ENCODE measurements at regions not wholly inside any gene's neighbourhood (a gene's known extent, or its start where the extent isn't known, plus 50 kb on each side); places are given as distances from the start of the nearest gene placed in this dataset.

DNA sequence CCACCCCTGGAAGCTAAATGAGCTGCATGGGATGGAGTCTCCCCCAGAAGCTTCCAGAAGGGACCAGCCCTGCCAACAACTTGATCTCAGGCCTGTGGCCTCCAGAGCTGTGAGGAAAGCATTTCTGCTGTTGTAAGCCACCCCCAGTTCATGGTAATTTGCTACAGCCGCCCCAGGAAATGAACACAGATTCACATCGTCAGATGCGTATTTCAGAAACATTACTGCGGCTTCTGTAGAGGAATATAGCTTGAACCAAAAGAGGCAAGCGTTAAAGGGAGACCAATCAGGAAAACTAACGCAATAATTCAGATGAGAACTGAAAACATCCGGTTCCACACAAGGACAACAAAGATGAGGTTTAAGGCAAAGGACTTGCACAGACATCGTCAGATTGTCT is 128.4 kb upstream of the TBL1X start:
- no peak for DNase-seq (ENCODE audit: low read depth)
- no peak for TF ChIP-seq CTCF (conservative IDR thresholded peaks at IDR 0.05; ENCODE audit: low read depth, low read length)

GRCh38 chrX:9337046-9337445 is 127.8 kb upstream of the TBL1X start:
- TF ChIP-seq CTCF (conservative IDR thresholded peaks at IDR 0.05; ENCODE audit: low read depth, low read length): no peak
- H3K4me3 ChIP-seq (ENCODE audit: low read length): no peak overlapping the region
- DNase-seq (ENCODE audit: low read depth): no peak

More for the DNA sequence above, 128.4 kb upstream of the TBL1X start:
- no peak overlapping the region for H3K4me3 ChIP-seq (ENCODE audit: low read length)

- TF ChIP-seq CTCF (conservative IDR thresholded peaks at IDR 0.05; ENCODE audit: low read depth, low read length): no peak
- no peak overlapping the region for H3K4me3 ChIP-seq (ENCODE audit: low read length)
- DNase-seq (ENCODE audit: low read depth): no peak
Measured at GRCh38 chrX:9338986-9339385, 125.9 kb upstream of the TBL1X start.

DNA sequence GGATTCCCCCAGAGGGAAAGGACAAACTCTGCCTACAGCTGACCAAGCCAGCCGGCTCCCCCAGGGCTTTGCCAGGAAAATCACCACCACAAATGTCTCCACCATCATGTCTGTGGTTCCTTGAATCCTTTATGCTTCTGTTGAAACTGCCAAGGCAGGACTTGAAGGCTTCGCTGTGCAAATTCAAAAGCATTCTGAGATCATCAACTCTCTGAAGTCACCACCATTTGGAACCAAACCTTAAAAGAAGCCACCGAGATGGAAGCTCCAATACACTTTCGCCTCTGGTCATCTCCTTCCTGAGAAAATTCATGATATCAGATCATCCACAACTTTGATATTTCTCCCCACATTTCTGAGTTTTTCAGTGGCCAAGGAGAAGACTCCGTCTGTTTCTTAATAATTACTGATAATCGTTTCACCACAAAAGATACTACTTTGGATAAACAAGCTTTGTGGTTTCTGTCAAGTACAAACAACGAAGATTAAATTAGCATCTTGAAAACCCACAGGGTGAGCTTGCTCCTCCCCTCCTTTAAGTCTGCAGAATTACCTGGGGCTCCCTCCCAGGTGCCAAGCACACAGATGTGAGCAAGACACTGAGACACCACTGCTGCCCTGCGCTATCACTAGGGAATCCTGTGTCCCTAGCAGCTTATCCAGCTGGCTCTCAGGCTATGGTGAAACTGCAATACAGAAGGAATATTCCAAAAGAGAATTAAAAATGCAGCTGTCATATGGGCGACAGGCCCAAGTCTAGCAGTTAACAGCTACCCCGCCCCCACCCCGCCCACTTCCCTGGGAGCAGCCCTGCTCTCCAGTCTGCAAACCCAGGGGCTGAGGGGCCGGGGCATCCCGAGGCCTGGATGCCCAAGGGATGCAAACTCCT is 125.0 kb upstream of the TBL1X start:
- no peak for TF ChIP-seq CTCF (conservative IDR thresholded peaks at IDR 0.05; ENCODE audit: low read depth, low read length)
- H3K4me3 ChIP-seq (ENCODE audit: low read length): no peak overlapping the region
- no peak for DNase-seq (ENCODE audit: low read depth)

DNA sequence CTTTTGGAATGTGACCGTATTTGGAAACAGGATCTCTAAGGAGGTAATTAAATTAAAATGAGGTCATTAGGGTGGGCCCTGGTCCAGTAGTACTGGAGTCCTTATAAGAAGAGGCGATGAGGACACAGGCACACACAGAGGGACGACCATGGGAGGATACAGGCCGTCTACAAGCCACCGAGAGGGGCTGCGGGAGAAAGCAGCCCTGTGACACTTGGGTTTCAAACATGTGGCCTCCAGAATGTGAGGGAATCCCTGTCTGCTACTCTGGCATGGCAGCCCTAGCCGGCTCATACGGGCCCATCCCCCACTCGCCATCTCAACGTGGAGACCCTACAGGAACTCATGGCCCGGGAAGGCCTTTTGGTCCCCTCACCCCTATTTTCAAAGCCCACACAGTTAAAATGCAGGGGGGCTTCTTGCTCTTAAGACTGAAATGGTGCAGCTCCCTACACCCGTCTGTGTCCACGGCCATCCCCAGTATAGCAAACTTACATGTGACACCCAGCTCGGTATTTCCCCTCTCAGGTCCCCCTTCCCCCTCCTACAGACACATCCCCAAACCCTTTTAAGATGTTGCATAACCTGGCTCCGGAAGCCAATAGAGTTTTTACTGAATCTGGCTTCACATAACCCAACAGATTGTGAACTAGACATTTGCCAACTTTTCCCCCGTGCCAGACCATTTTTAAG is 124.1 kb upstream of the TBL1X start:
- H3K4me3 ChIP-seq (ENCODE audit: low read length): no peak overlapping the region
- DNase-seq (ENCODE audit: low read depth): no peak
- no peak for TF ChIP-seq CTCF (conservative IDR thresholded peaks at IDR 0.05; ENCODE audit: low read depth, low read length)

DNA sequence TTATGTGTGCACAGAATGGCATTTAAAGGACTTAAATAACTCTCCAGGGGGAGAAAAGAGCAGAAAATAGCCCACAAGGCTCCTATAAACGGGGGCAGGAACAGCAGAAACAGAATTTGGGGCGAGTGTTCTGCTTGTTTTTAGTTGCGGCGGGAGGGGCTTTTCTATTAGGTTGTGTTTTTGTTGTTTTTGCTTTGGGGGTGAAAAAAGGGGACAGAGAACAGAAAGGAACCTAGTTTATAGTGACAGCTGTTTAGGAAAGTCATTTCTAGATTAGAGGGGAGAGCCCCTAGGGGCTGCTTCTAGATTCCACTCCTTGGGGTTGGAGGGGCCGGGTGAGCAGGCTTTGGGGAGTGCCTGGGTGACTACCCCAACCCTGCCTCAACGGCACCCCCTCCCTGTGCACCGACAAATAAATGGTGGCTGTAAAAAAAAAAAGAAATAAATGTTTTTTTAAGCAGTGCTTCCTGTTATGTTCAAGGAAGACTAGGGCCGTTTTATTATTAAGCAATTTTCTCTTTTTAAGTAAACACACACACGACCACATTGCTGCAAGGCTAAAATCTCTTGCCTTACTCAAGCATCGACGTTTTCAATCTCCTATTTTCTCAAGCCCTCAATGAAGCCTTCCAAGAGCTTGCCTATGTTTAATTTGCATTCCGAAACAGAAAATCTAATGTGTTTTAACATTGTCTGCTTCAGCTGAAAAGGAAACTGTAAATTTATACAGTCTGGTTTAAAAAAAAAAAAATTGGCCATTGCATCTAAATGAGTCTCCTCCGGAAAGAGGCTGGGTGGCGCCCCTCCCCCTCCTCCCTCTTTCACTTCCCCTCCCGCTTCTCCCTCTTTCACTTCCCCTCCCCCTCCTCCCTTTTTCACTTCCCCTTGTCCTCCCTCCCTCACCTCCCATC is 123.3 kb upstream of the TBL1X start:
- TF ChIP-seq CTCF (conservative IDR thresholded peaks at IDR 0.05; ENCODE audit: low read depth, low read length): peak; percentile 8
- DNase-seq (ENCODE audit: low read depth): no peak
- no peak overlapping the region for H3K4me3 ChIP-seq (ENCODE audit: low read length)
